ENCODE measurements at regions not wholly inside any gene's neighbourhood (a gene's known extent, or its start where the extent isn't known, plus 50 kb on each side); places are given as distances from the start of the nearest gene placed in this dataset.

DNA sequence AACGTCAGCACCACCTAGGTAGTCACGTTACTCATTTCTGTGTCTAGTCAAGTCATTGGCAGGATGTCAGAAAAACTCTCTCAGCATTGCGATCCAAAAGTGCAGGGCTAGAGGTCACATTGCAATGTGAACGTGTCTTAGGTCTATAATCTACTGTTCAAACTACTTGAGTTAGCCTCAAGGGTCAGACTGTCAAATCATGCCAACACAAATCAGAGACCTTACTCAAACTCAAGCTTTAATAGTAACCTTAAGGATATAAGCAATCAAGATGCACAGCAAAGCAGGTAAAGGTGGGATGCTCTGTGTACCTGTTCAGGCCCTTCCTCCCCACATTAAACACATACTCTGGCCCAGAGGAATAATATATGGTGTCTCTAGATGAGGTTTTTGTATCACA, 114.4 kb upstream of the NOCT start:
- TF ChIP-seq, protein P1, sequence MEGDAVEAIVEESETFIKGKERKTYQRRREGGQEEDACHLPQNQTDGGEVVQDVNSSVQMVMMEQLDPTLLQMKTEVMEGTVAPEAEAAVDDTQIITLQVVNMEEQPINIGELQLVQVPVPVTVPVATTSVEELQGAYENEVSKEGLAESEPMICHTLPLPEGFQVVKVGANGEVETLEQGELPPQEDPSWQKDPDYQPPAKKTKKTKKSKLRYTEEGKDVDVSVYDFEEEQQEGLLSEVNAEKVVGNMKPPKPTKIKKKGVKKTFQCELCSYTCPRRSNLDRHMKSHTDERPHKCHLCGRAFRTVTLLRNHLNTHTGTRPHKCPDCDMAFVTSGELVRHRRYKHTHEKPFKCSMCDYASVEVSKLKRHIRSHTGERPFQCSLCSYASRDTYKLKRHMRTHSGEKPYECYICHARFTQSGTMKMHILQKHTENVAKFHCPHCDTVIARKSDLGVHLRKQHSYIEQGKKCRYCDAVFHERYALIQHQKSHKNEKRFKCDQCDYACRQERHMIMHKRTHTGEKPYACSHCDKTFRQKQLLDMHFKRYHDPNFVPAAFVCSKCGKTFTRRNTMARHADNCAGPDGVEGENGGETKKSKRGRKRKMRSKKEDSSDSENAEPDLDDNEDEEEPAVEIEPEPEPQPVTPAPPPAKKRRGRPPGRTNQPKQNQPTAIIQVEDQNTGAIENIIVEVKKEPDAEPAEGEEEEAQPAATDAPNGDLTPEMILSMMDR (conservative IDR thresholded peaks at IDR 0.05; ENCODE audit: low read length): no peak
- TF ChIP-seq EZH2phosphoT487 (IDR thresholded peaks at IDR 0.05; ENCODE audit: borderline replicate concordance): no peak
